GF-D8 (cell line): ENCODE measurements at regions not wholly inside any gene's neighbourhood (a gene's known extent, or its start where the extent isn't known, plus 50 kb on each side); places are given as distances from the start of the nearest gene placed in this dataset.
"Not testable (repeated sequence)": the region's sequence is repeated elsewhere in the genome, so short reads cannot be mapped to it uniquely, and the experiment has no call there.

Experiments
- DNase-seq: peaks from one replicate; lab custom pipeline; 2025; lab: John Stamatoyannopoulos, UW

DNA sequence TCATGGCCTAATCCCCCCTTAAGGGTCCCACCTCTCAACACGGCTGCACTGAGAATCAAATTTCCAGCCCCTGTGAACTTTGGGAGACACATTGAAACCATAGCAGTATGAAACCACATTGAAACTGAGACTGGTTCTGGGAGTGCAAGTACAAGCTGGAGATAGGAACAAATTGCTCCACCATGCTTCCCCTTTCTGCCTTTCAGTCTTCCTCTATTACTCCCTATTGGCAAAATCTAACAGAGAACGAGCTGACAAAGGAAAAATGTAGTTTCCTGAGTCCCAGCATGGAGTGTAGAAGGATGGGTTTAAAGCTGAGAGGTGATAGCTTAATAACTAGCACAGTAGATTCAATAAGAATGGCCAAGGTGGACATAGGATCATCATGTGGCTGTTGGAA, 161.7 kb upstream of the RPL34 start:
- DNase-seq: no peak

DNA sequence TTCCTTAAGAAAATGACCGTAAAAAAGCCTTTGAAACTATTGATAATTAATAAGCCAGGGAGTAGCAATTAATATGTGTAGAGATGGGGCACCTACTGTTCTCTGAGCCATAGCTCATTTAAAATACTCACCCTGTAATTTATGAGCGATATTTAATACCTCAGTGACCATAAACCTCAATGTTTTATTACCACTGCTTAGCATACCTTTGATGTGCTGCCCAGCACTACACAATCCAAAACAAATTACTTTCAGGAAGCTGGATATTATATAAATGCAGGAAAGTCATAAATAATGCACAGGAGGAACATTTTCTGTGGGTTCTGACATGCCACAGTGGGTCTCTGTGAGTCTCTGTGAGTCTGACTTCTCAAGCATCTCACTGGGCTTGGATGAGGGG, 166.1 kb upstream of the RPL34 start:
- no peak for DNase-seq

DNA sequence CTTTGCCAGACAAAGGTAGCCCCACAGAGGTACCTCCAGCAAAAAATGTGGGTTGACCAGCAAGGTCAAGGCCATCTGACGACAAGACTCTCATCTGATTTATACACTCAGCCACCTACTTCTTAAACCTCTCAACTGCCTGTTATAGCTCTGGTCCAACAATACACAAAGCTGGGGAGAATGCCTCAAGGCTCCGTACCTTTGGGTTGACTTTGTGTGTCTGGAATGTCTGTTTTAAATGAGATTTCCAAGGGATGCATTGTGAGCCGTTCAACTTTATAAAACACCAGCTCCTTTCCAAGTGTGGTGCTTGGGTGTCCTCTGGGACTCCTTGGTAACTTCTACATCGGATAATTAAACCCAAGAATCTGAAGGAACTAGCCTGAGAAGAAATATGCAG, 167.0 kb upstream of the RPL34 start:
- DNase-seq: no peak

DNA sequence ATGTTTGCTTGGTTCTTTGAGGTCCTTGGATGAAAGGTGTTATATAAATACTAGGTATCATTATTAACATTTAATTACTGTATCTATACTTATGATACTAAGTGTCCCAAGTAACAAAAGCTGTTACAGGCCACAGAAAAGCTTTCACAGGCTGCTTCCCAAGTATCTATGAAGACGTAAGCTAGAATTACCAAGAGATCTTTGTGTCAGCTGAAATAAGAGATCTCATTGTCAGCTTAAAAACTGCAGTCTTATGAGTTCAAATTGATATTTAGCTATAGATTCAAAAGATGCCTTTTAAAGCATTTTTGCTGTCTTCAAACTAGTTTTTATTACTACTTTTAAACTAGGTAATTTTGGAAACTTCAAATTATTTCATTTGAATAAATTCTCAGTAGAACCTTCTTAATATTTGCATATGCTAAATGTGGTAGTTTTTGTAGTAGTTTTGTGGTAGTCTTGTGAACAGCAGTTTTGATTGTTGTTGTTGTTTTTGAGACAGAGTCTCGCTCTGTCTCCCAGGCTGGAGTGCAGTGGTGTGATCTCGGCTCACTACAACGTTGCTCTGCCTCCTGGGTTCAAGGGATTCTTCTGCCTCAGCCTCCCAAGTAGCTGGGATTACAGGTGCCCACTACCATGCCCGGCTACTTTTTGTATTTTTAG, 170.0 kb upstream of the RPL34 start:
- DNase-seq: no peak

DNA sequence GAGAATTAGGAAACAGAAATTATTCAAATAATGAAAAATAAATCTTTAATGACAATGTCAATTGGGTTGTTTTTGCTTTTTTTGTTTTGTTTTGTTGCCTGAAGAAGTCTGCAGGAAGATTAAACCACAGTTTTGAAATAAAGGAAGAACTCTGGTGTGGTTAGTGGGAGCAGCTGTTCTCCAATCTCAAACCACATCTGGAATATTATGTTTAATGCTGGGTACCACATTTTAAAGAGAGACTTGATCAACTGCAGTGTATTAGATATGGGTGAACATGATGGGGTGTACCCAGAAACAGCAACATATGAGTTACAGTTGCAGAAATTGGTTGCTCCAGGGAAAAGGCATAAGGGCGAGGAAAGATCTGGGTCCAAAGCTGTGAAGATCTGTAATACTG, 171.2 kb upstream of the RPL34 start:
- no peak for DNase-seq

DNA sequence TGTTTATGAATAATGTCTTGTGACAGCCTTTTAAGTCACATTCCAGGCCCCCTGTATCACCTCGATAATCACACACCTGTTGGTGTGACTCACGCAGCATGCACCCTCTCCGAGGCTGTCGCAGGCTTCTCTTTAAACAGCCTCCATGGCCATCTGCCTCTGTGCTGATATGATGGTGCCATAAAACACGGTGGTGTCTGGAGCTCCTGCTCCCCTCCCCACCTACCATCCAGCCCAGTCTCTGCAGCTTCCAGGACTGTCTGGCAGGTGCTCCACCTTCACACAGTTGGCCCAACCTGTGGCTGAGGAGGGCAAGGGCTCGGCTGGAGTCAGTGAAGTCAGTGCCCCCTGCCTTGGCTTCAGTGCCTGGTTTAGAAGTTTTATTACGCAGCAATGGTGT, 173.8 kb upstream of the RPL34 start:
- no peak for DNase-seq

DNA sequence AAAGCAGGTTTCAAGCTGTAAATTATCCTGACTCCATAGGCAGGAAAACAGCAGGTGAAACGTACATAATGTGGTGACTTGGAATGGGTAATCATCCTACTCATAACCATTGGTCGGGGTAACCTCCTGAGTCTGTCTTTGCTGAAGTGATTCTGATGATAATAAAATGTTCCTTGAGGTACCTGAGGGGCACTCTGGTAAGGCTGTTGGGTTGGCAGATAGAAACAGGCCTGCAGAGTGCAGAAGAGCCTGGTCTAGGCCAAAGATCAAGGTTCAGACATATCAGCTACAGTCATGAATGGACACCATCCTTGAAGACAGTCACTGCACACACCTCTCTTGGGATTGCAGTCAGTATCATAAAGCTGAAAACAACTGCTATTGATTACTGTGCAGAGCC, 174.7 kb upstream of the RPL34 start:
- no peak for DNase-seq

DNA sequence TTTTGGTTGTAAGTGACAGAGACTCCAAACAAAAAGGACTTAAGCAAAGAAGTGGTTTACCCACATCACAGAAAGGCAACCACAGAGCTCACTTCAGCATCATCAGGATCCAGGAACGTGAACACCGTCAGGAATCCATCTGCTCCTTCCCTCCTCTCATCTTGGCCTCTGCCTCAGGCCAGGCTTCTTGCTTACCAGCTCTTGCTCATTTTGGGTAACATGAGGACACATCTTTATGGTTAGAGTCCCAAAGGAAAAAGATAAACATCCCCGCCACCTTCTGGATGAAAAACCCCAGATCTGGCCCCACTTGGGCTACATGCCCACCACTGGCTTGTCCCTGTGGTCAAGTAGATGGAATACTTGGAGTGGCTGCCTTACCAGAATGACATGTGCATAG, 176.8 kb upstream of the RPL34 start:
- no peak for DNase-seq

DNA sequence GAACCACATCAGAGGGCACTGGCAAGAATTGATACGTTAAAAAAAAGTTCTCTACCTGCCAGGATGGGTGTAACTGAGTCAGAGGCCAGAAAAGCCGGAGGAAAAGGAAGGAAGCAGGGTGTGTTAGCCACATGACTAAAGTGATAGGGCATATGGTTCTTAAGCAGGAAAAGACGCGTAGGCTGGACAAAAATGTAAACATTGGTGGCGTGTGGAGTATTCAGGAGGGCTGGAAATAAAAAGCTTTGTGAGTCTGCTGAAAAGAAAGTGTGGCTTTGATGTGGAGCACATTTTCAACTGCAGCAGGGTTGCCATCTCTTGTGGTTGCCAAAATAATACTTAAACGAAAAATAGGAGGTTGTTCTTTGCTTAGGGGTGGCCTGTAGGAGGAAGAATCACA, 186.5 kb upstream of the RPL34 start:
- DNase-seq: no peak

DNA sequence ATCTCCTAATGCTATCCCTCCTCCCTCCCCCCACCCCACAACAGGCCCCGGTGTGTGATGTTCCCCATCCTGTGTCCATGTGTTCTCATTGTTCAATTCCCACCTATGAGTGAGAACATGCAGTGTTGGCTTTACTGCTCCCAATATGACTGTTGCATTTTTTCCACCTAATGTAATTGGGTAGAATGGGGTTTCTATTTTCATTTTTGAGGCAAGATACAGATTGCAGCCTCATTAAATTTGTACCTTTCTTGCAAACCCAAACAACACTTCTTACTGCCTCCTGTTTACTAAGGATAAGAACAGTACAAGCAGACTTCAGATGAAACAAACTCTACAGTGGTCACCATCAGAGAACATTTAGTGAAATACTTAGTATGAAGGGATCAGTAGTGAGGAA, 187.0 kb upstream of the RPL34 start:
- not testable (repeated sequence) for DNase-seq

DNA sequence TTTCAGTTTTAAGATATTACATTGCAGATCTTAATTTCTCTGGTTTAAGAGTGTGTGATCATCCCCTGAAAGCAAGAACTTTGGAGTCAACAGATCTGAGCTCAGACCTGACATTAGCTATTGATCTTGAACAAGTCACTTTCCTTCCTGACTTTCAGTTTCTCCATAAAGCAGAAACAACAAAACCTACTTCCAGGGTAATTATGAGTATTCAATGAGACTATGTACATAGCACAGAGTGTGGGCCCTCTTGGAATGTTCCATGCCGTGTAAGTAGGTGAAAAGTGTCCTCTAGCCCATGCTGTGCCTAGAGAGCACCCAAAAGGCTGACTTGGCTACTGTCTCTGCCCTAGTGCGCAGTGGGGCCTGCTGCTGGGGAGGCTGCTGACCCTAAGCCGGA, 188.0 kb upstream of the RPL34 start:
- no peak for DNase-seq

DNA sequence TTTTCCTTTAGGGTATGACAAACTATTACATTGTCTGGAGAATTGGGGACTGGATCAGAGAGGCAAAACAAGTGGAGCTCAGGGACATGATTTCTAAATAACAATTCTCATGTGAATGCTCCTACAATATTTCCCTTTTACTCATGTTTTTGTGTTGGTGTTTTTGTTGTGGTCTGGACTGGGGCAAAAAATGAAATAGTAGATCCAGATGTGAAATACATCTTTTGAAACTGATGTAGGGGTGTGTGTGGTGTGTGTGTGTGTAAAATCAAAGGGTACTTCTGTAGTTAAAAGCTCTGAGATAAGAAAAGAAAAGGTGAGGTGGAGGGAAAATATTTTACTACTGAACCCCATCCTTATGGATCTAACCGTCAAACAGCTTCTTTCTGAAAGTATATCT, 188.4 kb upstream of the RPL34 start:
- no peak for DNase-seq

DNA sequence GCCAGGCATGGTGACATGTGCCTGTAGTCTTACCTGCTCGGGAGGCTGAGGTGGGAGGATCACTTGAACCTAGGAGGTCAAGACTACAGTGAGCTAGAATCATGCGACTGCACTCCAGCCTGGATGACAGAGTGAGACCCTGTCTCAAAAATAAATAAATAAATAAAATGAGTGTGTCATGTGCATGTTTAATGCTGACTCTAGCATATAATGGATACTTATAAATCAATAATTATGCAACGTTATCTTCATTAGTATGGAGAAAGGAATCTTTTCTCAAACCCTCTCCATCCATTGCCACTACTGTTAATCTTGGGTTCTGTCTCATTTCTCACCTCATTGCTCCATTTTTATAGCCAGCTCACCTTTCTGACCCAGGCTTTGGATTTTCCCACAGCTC, 189.5 kb upstream of the RPL34 start:
- DNase-seq: no peak

DNA sequence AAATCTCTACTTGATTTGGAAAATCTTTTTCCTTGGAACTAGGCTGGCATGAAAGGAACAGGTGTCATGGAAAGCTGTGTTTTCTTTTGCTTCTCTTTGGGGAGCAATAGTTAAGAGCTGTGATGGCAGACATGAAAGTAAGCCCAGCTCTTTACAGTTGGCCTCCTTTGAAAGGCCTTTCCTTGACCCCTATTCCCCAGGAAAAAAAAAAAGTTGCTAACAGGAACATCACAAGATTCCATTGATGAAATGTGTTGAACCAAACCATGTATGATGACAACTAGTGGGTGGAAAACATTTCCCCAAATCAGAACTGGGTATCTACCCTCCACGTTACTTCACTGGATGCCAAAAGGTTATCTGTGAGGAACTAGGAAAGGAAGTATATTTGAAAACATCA, 190.7 kb upstream of the RPL34 start:
- no peak for DNase-seq

DNA sequence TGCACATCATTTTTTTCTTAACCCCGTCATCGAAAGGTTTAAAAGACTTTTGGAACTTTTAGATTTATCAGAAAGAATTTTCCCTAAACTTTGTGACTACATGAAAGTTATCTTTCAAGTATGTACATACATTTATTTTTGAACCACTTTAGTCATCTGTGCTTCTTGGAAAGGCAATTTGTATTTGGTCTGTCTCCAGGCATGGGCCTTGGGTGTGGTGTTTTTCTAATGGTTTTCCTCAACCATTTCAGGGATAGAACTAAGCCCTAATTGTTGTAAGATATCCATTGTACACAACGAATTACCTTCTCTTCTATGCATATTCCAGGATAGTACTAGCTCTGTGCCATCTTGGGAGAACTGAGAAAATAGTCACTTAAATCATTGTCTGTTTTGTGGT, 191.5 kb upstream of the RPL34 start:
- DNase-seq: no peak

DNA sequence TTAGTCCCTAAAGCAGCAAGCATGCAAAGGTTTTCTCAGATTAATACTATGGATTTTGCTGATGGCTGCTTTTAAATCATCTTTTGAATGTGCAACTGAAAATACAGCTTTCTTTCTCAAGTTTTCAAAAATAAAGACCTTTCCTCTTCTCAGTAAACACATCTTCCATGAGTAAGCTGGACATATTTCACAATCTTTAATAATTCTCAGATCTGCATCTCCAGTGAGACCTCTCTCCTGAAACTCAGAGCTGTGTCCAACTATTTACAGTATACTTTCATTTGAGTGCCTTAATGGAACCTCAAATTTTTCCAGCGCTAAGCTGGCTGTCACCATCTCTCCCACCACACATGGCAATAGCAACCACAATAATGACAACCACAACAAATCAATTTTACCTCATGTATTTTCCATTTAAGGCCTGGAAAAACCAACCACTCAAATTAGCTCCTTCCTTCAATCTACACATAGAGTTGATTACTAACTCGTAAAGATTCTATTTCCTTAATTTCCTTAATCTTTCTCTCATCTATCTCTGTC, 192.4 kb upstream of the RPL34 start:
- no peak for DNase-seq

DNA sequence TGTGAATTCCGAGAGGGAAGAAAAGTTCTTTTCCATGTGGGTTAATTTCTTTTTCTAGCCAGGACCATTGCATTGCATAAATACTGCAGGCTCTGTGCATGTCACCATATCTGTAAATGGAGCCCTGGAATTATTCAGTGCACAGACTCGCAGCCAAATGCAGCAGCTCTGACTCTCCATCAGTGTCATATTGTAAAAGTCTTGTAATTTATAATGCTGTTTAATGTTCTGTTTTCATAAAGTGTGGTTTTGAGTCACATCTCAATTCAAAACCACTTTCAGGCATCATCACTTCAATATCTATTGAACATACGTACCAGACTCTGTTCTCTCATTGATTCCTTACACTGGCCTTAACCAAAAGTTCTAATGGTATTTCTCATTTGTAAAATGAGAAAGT, 193.9 kb upstream of the RPL34 start:
- no peak for DNase-seq

DNA sequence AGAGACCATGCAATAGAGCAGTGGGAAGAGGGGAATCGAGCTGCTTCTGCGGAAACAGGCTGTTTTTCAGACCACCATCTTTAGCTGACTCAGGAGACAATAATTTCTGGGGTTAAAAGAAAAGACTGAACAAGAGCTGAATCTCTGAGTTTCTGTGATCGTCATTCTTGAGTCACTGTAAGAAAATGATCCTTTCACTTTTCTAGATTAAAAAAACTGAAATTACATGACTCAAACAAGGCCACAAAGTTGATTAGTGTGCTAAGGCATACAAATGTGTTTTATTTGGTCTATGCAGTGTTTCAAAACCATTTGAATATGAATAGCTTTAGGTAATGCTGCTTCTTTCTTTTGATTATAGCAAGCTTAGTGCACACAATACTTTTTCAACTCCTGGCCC, 194.4 kb upstream of the RPL34 start:
- DNase-seq: no peak

DNA sequence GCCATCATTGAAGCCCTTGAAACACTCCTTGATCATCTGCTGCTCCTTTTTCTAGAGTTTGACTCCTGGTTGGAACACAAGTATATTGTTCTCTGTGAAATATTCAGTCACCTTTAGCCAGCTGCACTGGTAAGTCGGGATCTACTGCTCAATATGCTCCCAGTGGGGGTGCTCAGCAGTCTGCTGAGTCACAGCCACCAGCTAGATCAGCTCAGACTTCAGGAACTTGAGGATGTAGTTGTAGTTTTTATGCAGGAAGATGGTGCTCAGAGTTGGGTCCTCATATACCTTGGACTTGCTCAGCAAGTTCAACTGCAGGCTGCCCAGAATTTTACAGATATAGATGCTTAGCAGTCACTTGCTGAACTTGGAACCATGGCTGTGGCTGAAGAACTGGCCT, 202.5 kb upstream of the RPL34 start:
- no peak for DNase-seq

DNA sequence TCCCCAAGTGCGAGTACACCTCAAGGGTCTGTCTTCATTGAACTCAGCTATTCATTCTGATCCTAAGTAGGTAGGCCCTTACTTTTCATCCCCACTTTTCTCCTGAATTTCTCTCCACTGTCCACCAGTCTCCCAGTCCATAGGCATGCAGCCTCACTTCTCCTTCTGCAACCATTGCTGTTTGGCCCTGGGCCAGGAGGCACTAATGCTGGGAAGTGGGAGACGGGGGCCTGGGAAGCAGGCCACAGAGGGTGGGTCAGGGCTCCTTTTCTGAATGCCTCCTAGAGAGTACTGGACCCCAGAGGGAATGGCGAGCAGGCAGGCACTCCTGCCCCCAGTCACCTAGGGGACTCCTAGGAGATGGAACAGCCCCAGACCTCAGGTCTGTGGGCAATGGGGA, 203.5 kb upstream of the RPL34 start:
- no peak for DNase-seq

DNA sequence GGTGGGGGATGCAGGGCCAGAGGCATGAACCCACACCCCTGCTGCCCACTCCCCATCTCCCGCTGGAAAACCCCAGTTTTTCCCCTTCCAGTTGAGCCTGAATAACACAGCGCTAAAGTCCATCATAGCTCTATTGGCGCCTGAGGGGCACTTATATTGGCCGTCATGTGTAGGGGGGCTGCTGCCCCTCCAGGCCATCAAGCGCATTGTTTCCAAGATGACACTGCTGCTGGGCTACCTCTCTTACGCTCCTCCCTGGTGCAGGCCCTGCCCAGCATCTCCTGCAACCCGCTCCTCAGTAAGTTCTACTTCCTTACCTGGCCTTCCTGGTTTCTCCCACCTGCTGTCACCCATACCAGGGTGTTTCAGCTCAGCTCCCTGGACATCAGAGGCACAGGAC, 205.0 kb upstream of the RPL34 start:
- no peak for DNase-seq

DNA sequence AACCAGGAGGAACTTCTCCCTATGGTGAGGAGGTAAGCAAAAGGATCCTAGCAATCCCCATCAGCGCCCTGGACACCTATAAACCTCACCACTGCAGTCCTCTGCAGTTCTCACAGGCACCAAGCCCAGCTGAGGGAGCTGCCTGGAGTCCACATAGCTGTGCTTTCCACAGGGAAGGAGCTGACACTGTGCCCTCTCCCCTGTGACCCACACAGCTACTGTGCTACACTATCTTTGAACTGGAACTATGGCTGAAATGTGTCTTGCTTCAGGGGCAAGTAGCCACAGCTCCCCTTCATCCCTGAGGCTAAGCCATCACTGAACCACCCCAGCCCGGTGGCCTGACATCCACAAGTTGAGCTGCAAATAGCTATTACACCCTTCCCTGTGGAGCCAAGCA, 208.5 kb upstream of the RPL34 start:
- DNase-seq: no peak

DNA sequence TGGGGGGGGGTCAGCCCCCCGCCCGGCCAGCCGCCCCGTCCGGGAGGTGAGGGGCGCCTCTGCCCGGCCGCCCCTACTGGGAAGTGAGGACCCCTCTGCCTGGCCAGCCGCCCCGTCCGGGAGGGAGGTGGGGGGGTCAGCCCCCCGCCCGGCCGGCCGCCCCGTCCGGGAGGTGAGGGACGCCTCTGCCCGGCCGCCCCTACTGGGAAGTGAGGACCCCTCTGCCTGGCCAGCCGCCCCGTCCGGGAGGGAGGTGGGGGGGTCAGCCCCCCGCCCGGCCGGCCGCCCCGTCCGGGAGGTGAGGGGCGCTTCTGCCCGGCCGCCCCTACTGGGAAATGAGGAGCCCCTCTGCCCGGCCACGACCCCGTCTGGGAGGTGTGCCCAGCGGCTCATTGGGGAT, 210.7 kb upstream of the RPL34 start:
- DNase-seq: not testable (repeated sequence)

DNA sequence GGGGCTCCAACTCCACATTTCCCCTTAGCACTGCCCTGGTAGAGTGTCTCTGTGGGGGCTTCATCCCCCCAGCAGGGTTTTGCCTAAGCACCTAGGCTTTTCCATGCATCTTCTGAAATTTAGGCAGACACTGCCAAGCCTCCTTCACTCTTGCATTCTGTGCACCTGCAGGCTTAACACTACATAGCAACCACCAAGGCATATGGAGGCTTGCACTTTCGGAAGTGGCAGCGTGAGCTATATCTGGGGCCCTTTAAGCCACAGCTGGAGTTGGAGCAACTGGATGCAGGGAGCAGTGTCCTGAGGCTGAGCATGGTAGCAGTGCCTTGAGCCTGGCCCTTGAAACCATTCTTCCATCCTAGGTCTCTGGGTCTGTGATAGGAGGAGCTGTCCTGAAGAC, 214.8 kb upstream of the RPL34 start:
- no peak for DNase-seq

DNA sequence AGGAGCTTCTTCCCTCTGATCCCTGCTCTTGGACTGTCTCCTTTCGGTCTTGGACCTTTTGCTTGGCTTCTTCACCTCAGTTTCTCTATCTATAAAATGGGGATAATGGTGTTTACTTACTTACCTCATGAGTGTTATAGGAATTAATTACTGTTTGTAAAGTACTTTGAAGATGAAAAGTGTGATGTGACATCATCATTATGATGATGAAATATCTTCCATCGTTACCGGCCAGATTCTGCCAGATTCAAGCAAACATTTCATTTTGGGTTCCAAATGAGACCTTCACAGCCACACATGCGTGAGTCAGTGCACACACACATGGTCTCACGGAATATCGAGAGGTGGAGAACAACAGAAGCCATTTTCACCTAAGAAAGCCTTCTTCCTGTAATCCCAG, 220.1 kb upstream of the RPL34 start:
- DNase-seq: no peak
